NCI-H1436 (cell line): ENCODE measurements at regions not wholly inside any gene's neighbourhood (a gene's known extent, or its start where the extent isn't known, plus 50 kb on each side); places are given as distances from the start of the nearest gene placed in this dataset.

Experiments used
- DNase-seq: peaks from one replicate; lab custom pipeline; 2025; lab: John Stamatoyannopoulos, UW

GRCh38 chr3:7913283-7913682, 588.3 kb upstream of the LMCD1 start:
- DNase-seq: no peak

- DNase-seq: no peak
These were observed 586.3 kb upstream of the LMCD1 start for GRCh38 chr3:7915356-7915755.

GRCh38 chr3:7917443-7918151, 584.0 kb upstream of the LMCD1 start:
- DNase-seq: no peak

- DNase-seq: no peak
These were observed 581.4 kb upstream of the LMCD1 start for GRCh38 chr3:7920211-7920610.

- no peak for DNase-seq
These were observed 577.4 kb upstream of the LMCD1 start for GRCh38 chr3:7924228-7924627.

- no peak for DNase-seq
These were observed 574.6 kb upstream of the LMCD1 start for GRCh38 chr3:7927015-7927414.

GRCh38 chr3:7927864-7928263, 573.8 kb upstream of the LMCD1 start:
- no peak for DNase-seq

GRCh38 chr3:7929319-7929889, 572.2 kb upstream of the LMCD1 start:
- DNase-seq: no peak

GRCh38 chr3:7934362-7934761, 567.3 kb upstream of the LMCD1 start:
- no peak for DNase-seq

GRCh38 chr3:7947930-7948329, 553.7 kb upstream of the LMCD1 start:
- DNase-seq: no peak

- DNase-seq: no peak
These were observed 550.7 kb upstream of the LMCD1 start for GRCh38 chr3:7950890-7951289.

- no peak for DNase-seq
These were observed 548.1 kb upstream of the LMCD1 start for GRCh38 chr3:7953449-7954014.

GRCh38 chr3:7957024-7957423, 544.6 kb upstream of the LMCD1 start:
- no peak for DNase-seq

GRCh38 chr3:7959094-7959493, 542.5 kb upstream of the LMCD1 start:
- DNase-seq: no peak

GRCh38 chr3:7960601-7961000, 541.0 kb upstream of the LMCD1 start:
- no peak for DNase-seq

- no peak for DNase-seq
These were observed 539.3 kb upstream of the LMCD1 start for GRCh38 chr3:7962301-7962700.

- no peak for DNase-seq
These were observed 536.7 kb upstream of the LMCD1 start for GRCh38 chr3:7964899-7965298.

GRCh38 chr3:7973006-7973405, 528.6 kb upstream of the LMCD1 start:
- no peak for DNase-seq

- peak; percentile 56 for DNase-seq
These were observed 524.2 kb upstream of the LMCD1 start for GRCh38 chr3:7977245-7978086.

GRCh38 chr3:7978087-7978422, 523.6 kb upstream of the LMCD1 start:
- peak; percentile 56 for DNase-seq

- DNase-seq: no peak
These were observed 519.5 kb upstream of the LMCD1 start for GRCh38 chr3:7982126-7982525.

- no peak for DNase-seq
These were observed 502.2 kb upstream of the LMCD1 start for GRCh38 chr3:7999384-7999783.

GRCh38 chr3:8001307-8001706, 500.3 kb upstream of the LMCD1 start:
- DNase-seq: no peak
